Esophagus squamous epithelium (tissue), 4 donors: ENCODE measurements at regions not wholly inside any gene's neighbourhood (a gene's known extent, or its start where the extent isn't known, plus 50 kb on each side); places are given as distances from the start of the nearest gene placed in this dataset.

Experiments used
- CTCF ChIP-seq, 6 experiments: fragments of 450-650 bp in 4 of 6; fragments of 200-600 bp in 2 of 6; sonication (generic) in 2 of 6; IDR thresholded peaks; one replicate each; pipeline ENCODE4 v1.5.1; 2016 to 2019; ENCODE audit warnings: antibody characterized with exemption in 6 of 6, mild to moderate bottlenecking in 4 of 6, moderate library complexity in 4 of 6
- POLR2A ChIP-seq, 4 donors: fragments of 450-650 bp; IDR thresholded peaks; one replicate each; pipeline ENCODE4 v1.6.1; 2017; ENCODE audit warnings: antibody characterized with exemption in 4 of 4, mild to moderate bottlenecking in 4 of 4, moderate library complexity in 3 of 4

- TF ChIP-seq CTCF (IDR thresholded peaks at IDR 0.05), result no peak
- TF ChIP-seq POLR2A (IDR thresholded peaks at IDR 0.05), result no peak
Observed at GRCh38 chr2:83282043-83282795, 1176.9 kb downstream of the SUCLG1 start.
